HPDE6-E6E7 (cell line): ENCODE measurements at regions not wholly inside any gene's neighbourhood (a gene's known extent, or its start where the extent isn't known, plus 50 kb on each side); places are given as distances from the start of the nearest gene placed in this dataset.

Experiments used
- DNase-seq: peaks from one replicate; pipeline ENCODE4 v3.0.0; 2011; ENCODE audit warnings: missing footprints; ENCODE audit errors: extremely low spot score

- DNase-seq, result no peak
Measured at GRCh38 chr14:44010595-44010994, 496.5 kb downstream of the FSCB start.

GRCh38 chr14:44010071-44010470 lies 497.0 kb downstream of the FSCB start:
- no peak for DNase-seq

- DNase-seq, result no peak
Measured at GRCh38 chr14:44009642-44010041, 497.4 kb downstream of the FSCB start.

- DNase-seq, result no peak
Measured at GRCh38 chr14:43988989-43989388, 518.1 kb downstream of the FSCB start.

GRCh38 chr14:43983721-43984120 lies 523.4 kb downstream of the FSCB start:
- no peak for DNase-seq

- DNase-seq, result no peak
Measured at GRCh38 chr14:43981135-43981768, 525.8 kb downstream of the FSCB start.

GRCh38 chr14:43956741-43957140 lies 550.3 kb downstream of the FSCB start:
- no peak for DNase-seq

GRCh38 chr14:43949400-43949799 lies 557.7 kb downstream of the FSCB start:
- DNase-seq, result no peak

- no peak for DNase-seq
Measured at GRCh38 chr14:43939836-43940235, 567.2 kb downstream of the FSCB start.

- DNase-seq, result no peak
Measured at GRCh38 chr14:43938588-43939281, 568.3 kb downstream of the FSCB start.

- DNase-seq, result no peak
Measured at GRCh38 chr14:43937001-43937400, 570.1 kb downstream of the FSCB start.

- DNase-seq, result no peak
Measured at GRCh38 chr14:43934102-43934501, 573.0 kb downstream of the FSCB start.

GRCh38 chr14:43914041-43914693 lies 592.9 kb downstream of the FSCB start:
- DNase-seq, result no peak

GRCh38 chr14:43903209-43903608 lies 603.9 kb downstream of the FSCB start:
- no peak for DNase-seq

- DNase-seq, result no peak
Measured at GRCh38 chr14:43901911-43902673, 605.0 kb downstream of the FSCB start.

GRCh38 chr14:43900173-43900655 lies 606.9 kb downstream of the FSCB start:
- no peak for DNase-seq

GRCh38 chr14:43898687-43899086 lies 608.4 kb downstream of the FSCB start:
- DNase-seq, result no peak

GRCh38 chr14:43896044-43896443 lies 611.0 kb downstream of the FSCB start:
- no peak for DNase-seq

GRCh38 chr14:43894534-43894933 lies 612.5 kb downstream of the FSCB start:
- no peak for DNase-seq

- no peak for DNase-seq
Measured at GRCh38 chr14:43887523-43887922, 619.6 kb downstream of the FSCB start.

- DNase-seq, result no peak
Measured at GRCh38 chr14:43877351-43877960, 629.6 kb downstream of the FSCB start.
